Coronary artery (tissue), 2 donors: ENCODE measurements at regions not wholly inside any gene's neighbourhood (a gene's known extent, or its start where the extent isn't known, plus 50 kb on each side); places are given as distances from the start of the nearest gene placed in this dataset.

Experiments used
- DNase-seq: peaks from one replicate; pipeline ENCODE4 v3.0.0-alpha.2; 2017; ENCODE audit warnings: low spot score
- H3K27ac ChIP-seq, 2 donors: fragments of 200-600 bp; sonication (generic); one replicate each; pipeline ENCODE4 v1.5.1; 2016 to 2019
- H3K4me3 ChIP-seq: fragments of 200-600 bp; sonication (generic); 2 replicates; pipeline ENCODE4 v1.5.1; 2016; ENCODE audit warnings: mild to moderate bottlenecking, moderate library complexity
- TF ChIP-seq, protein P1 (sequence below): fragments of 200-600 bp; sonication (generic); IDR thresholded peaks from one replicate; pipeline ENCODE4 v1.5.1; 2019; ENCODE audit warnings: antibody characterized with exemption

DNA sequence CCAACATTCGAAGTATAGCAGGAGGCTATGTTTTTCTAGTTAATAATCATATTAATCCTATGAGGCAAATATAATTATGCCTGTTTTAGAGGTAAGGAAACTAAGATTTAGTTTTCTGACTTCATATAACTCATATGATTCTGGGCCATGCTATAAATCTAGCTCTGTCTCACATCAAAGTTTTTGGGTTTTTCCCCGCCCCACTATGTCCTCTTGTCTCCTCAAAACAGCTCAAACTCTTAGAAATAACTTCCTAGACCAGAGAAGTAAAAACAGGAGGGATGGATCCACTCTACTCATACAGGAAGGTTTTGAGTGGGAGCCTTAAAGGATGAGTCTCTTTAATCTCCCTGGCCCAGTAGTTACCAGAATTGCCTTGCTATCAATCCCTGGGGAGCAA lies 256.4 kb upstream of the FGGY start:
- DNase-seq, result no peak
- TF ChIP-seq, protein P1, sequence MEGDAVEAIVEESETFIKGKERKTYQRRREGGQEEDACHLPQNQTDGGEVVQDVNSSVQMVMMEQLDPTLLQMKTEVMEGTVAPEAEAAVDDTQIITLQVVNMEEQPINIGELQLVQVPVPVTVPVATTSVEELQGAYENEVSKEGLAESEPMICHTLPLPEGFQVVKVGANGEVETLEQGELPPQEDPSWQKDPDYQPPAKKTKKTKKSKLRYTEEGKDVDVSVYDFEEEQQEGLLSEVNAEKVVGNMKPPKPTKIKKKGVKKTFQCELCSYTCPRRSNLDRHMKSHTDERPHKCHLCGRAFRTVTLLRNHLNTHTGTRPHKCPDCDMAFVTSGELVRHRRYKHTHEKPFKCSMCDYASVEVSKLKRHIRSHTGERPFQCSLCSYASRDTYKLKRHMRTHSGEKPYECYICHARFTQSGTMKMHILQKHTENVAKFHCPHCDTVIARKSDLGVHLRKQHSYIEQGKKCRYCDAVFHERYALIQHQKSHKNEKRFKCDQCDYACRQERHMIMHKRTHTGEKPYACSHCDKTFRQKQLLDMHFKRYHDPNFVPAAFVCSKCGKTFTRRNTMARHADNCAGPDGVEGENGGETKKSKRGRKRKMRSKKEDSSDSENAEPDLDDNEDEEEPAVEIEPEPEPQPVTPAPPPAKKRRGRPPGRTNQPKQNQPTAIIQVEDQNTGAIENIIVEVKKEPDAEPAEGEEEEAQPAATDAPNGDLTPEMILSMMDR, result no peak
- Histone ChIP-seq H3K27ac (no peak overlapping the region), H3K4me3 (no peak overlapping the region)

- DNase-seq, result no peak
- TF ChIP-seq, protein P1, result no peak
- Histone ChIP-seq H3K4me3 (no peak overlapping the region), H3K27ac (no peak overlapping the region)
These were observed 255.1 kb upstream of the FGGY start for GRCh38 chr1:59041646-59042277.

- no peak for DNase-seq
- TF ChIP-seq, protein P1, result no peak
- Histone ChIP-seq H3K4me3 (no peak overlapping the region), H3K27ac (no peak overlapping the region)
These were observed 253.1 kb upstream of the FGGY start for GRCh38 chr1:59043796-59044195.

DNA sequence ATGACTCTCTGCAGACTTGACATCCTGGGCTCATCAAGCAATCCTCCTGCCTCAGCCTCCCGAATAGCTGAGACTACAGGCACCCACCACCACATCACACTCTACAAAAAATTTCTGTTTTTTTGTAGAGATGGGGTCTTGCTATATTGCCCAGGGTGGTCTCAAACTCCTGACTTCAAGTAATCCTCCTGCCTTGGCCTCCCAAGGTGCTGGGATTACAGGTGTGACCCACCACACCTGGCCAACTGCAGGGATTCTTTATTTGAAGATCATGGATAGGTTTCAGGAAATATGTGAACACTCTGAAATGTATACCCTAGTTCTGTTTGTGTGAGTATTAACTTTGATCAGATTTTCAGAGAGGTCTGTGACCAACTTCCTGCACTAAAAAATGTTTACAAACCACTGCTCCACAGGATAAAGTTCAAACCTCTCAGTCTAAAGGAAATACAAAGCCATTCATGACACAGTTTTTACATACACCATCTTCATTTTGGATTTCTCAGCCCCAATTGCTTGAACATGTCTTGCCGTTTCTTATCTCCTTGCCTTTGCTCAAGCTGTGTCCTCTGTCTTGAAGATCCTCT lies 252.3 kb upstream of the FGGY start:
- Histone ChIP-seq H3K27ac (no peak overlapping the region), H3K4me3 (no peak overlapping the region)
- no peak for DNase-seq
- TF ChIP-seq, protein P1, result no peak

DNA sequence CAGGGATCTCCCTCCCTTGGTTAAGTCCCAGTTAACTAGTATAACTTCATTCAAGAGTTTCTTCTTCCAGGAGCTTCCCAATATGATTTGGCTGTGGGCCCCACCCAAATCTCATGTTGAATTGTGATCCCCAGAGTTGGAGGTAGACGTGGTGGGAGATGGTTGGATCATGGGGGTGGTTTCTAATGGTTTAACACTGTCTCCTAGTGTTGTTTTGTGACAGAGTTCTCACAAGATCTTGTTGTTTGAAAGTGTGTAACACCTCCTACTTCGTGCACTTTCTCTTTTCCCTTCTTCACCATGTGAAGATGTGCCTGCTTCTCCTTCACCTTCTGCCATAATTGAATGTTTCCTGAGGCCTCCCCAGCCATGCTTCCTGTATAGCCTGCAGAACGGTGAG lies 251.8 kb upstream of the FGGY start:
- no peak for DNase-seq
- Histone ChIP-seq H3K4me3 (no peak overlapping the region), H3K27ac (no peak overlapping the region)
- TF ChIP-seq, protein P1, result no peak

- no peak for DNase-seq
- Histone ChIP-seq H3K4me3 (no peak overlapping the region), H3K27ac (no peak overlapping the region)
- TF ChIP-seq, protein P1, result no peak
These were observed 251.3 kb upstream of the FGGY start for GRCh38 chr1:59045636-59046035.

DNA sequence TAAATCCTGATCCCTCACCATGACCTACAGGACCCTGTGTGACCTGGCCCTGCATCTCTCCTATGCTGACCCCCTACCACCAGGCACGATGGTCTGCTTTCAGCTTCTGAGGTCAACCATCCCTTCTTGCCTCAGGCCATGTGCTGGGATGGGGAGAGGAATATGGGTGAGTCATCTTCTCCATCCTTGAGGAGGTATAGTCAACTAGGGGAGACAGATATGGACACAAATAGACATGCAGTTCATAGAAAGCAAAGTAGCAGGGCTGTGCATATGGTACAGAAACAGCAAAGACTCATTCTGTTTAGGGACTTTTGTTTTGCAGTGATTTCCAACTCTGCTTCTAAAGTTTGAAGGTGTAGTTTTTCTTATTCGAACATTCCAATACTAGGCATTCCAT lies 250.8 kb upstream of the FGGY start:
- H3K27ac ChIP-seq, result no peak overlapping the region
- no peak for DNase-seq
- TF ChIP-seq, protein P1, result no peak
- no peak overlapping the region for H3K4me3 ChIP-seq
